ENCODE measurements at regions not wholly inside any gene's neighbourhood (a gene's known extent, or its start where the extent isn't known, plus 50 kb on each side); places are given as distances from the start of the nearest gene placed in this dataset.

DNA sequence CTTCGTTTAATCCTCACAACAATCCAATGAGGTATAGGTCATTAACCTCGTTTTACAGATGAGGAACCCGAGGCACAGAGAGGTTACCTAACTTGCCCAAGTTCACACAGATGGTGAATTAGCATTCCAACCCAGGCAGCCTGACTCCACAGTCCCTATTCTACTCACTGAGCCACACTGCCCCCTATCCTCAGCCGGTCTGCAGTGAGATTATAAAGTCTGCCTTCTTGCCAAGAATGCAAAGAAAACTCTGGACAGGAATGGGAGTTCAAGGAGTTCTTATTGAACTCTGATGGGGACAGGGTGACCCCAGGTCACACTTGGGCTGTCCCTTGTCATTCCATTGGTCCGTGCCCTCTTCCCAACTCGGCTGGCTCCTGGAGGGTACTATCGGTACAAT lies 94.0 kb upstream of the KCNK12 start:
- TF ChIP-seq, protein P1, sequence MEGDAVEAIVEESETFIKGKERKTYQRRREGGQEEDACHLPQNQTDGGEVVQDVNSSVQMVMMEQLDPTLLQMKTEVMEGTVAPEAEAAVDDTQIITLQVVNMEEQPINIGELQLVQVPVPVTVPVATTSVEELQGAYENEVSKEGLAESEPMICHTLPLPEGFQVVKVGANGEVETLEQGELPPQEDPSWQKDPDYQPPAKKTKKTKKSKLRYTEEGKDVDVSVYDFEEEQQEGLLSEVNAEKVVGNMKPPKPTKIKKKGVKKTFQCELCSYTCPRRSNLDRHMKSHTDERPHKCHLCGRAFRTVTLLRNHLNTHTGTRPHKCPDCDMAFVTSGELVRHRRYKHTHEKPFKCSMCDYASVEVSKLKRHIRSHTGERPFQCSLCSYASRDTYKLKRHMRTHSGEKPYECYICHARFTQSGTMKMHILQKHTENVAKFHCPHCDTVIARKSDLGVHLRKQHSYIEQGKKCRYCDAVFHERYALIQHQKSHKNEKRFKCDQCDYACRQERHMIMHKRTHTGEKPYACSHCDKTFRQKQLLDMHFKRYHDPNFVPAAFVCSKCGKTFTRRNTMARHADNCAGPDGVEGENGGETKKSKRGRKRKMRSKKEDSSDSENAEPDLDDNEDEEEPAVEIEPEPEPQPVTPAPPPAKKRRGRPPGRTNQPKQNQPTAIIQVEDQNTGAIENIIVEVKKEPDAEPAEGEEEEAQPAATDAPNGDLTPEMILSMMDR (IDR thresholded peaks at IDR 0.05; ENCODE audit: insufficient read depth, low read length, poor library complexity, severe bottlenecking): peak; percentile 51
- Histone ChIP-seq H3K4me3 (replicated peaks; ENCODE audit: low read depth, low read length) (no peak overlapping the region), H3K36me3 (ENCODE audit: control insufficient read depth, insufficient read depth, low read length) (no peaks in the 10 kb centered on the region), H3K27me3 (replicated peaks; ENCODE audit: control insufficient read depth, insufficient read depth, low read length) (no peaks in the 10 kb centered on the region)
- DNase-seq (ENCODE audit: extremely low read depth, insufficient read length): no peak

DNA sequence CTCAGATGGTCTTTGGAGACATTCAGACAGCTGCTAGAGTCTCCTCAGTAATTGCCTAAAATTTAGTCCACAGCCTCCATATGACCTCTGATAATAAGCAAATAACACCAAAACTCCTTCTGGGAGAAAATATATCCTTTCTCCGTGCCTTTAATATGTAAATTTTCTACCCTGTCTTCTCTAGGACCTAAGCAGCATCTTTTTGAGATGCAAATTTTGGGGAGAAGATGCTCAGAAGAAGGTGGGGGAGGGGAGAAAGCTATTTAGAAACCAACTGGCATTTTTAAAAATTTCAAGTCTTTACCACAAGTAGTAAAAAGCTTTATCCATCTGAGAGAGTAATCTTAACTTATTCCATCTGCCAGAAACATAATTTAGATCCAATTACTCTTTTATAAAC lies 91.8 kb upstream of the KCNK12 start:
- no peaks in the 10 kb centered on the region for H3K36me3 ChIP-seq (ENCODE audit: control insufficient read depth, insufficient read depth, low read length)
- TF ChIP-seq, protein P1 (IDR thresholded peaks at IDR 0.05; ENCODE audit: insufficient read depth, low read length, poor library complexity, severe bottlenecking): no peak
- DNase-seq (ENCODE audit: extremely low read depth, insufficient read length): no peak
- H3K4me3 ChIP-seq (replicated peaks; ENCODE audit: low read depth, low read length): no peak overlapping the region
- no peaks in the 10 kb centered on the region for H3K27me3 ChIP-seq (replicated peaks; ENCODE audit: control insufficient read depth, insufficient read depth, low read length)

DNA sequence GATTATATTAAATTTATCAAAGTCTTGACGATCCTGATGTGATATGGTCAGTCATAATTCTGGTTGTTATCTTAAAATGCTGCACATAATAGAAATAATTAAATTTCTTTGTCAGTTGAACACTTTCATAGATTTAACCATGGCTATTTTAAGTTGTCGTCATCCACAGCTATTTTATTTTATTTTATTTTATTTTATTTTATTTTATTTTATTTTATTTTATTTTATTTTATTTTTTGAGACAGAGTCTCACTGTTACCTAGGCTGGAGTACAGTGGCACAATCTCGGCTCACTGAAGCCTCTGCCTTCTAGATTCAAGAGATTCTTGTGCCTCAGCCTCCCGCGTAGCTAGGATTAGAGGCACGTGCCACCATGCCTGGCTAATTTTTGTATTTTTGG lies 90.5 kb upstream of the KCNK12 start:
- DNase-seq (ENCODE audit: extremely low read depth, insufficient read length): no peak
- Histone ChIP-seq H3K36me3 (ENCODE audit: control insufficient read depth, insufficient read depth, low read length) (no peaks in the 10 kb centered on the region), H3K27me3 (replicated peaks; ENCODE audit: control insufficient read depth, insufficient read depth, low read length) (no peaks in the 10 kb centered on the region), H3K4me3 (replicated peaks; ENCODE audit: low read depth, low read length) (no peak overlapping the region)
- TF ChIP-seq, protein P1 (IDR thresholded peaks at IDR 0.05; ENCODE audit: insufficient read depth, low read length, poor library complexity, severe bottlenecking): no peak

DNA sequence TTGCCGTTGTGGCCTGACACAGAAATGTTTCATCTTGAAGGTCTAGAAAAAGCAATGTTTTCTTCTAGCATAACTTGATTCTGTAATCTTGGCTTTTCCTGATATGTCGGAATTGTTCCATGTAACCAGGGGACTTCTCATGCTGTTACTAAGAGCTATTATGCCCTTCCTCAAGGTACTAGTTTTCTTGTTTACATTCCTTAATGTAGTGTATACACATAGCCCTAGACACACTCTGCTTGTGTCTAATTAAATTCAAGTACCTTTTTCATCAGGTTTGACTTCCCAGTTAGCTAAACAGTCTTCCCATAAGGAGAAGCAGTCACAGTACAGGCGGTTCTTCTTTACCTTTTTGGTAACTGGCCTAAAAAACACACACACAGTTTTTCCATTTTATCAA lies 89.4 kb upstream of the KCNK12 start:
- no peaks in the 10 kb centered on the region for H3K27me3 ChIP-seq (replicated peaks; ENCODE audit: control insufficient read depth, insufficient read depth, low read length)
- TF ChIP-seq, protein P1 (IDR thresholded peaks at IDR 0.05; ENCODE audit: insufficient read depth, low read length, poor library complexity, severe bottlenecking): no peak
- DNase-seq (ENCODE audit: extremely low read depth, insufficient read length): no peak
- no peaks in the 10 kb centered on the region for H3K36me3 ChIP-seq (ENCODE audit: control insufficient read depth, insufficient read depth, low read length)
- H3K4me3 ChIP-seq (replicated peaks; ENCODE audit: low read depth, low read length): no peak overlapping the region

DNA sequence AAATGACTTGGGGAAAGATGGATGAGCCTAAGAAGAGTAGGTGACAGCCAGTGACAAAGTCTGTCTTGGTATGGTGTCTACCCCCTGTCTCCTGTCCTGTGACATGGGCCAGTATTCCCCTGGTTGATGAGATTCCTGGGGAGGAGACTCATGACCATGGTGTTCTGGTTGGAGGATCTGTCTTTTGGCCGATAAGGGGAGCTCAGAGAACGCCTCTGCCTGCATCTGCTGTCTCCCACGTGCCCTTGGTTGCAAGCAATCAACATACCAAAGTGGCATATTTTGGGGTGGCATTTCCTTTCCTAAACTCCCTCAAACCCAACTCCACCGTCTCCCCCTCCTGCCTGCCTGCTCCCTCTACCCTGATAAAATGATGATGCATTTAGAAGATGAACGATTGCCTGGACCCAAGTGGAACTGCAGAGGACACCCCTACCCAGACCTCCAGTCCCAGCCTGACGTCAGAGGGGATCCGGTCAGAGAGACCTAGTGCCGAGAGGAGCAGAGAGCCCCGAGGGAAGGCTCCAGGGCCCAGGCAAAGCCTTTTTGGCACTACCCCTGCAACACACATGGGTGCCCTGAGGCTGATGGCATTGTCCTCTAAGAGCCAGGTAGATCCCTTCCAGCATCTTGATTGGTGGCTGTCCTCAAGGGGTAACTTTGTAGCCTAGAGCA lies 88.0 kb upstream of the KCNK12 start:
- Histone ChIP-seq H3K4me3 (replicated peaks; ENCODE audit: low read depth, low read length) (no peak overlapping the region), H3K36me3 (ENCODE audit: control insufficient read depth, insufficient read depth, low read length) (no peaks in the 10 kb centered on the region), H3K27me3 (replicated peaks; ENCODE audit: control insufficient read depth, insufficient read depth, low read length) (no peaks in the 10 kb centered on the region)
- DNase-seq (ENCODE audit: extremely low read depth, insufficient read length): no peak
- TF ChIP-seq, protein P1 (IDR thresholded peaks at IDR 0.05; ENCODE audit: insufficient read depth, low read length, poor library complexity, severe bottlenecking): no peak
